SK-N-SH (cell line): ENCODE measurements at regions not wholly inside any gene's neighbourhood (a gene's known extent, or its start where the extent isn't known, plus 50 kb on each side); places are given as distances from the start of the nearest gene placed in this dataset.

Source experiments
- CTCF ChIA-PET: fragments of 300-600, 350-600 bp; formaldehyde crosslinking; extraction: SDS; loops from one replicate; lab custom pipeline; 2021; lab: Yijun Ruan, JAX
- POLR2A ChIA-PET: fragments of 350-600 bp; sonication (Branson Sonifier 250); formaldehyde crosslinking; extraction: SDS; loops from one replicate; lab custom pipeline; 2020; ENCODE audit warnings: antibody characterized with exemption, inconsistent platforms; lab: Yijun Ruan, JAX
- DNase-seq: peaks from one replicate; pipeline ENCODE4 v3.0.0; 2012
- H2AFZ ChIP-seq: fragments of 200-600 bp; sonication (generic); 2 replicates; pipeline ENCODE4 v1.8.1; 2016; ENCODE audit warnings: antibody characterized with exemption, mild to moderate bottlenecking, low read depth
- H3F3A ChIP-seq: fragments of 200-600 bp; sonication (generic); replicated peaks from 2 replicates; pipeline ENCODE3; 2016; ENCODE audit warnings: antibody characterized with exemption, mild to moderate bottlenecking; ENCODE audit not compliant: insufficient read depth
- H3K27ac ChIP-seq, 2 experiments: fragments of 200-500 bp in 1 of 2; fragments of 200-600 bp in 1 of 2; sonication (Bioruptor generic) in 1 of 2; sonication (generic), shearing (Covaris generic) in 1 of 2; 2 replicates each; pipeline versions ENCODE4 v1.5.1 to v1.6.1; 2014 to 2016; ENCODE audit warnings: low read depth in 2 of 2, inconsistent platforms in 1 of 2, low read length in 1 of 2, mild to moderate bottlenecking in 1 of 2, mixed read lengths in 1 of 2
- H3K27me3 ChIP-seq: fragments of 200-600 bp; sonication (generic), shearing (Covaris generic); 2 replicates; pipeline ENCODE4 v1.6.1; 2016; ENCODE audit warnings: mixed run types; ENCODE audit not compliant: insufficient read depth
- H3K36me3 ChIP-seq, 2 experiments: fragments of 200-500 bp in 1 of 2; fragments of 200-600 bp in 1 of 2; sonication (Bioruptor generic) in 1 of 2; sonication (generic) in 1 of 2; replicated peaks in 1 of 2; 2 replicates each; pipeline versions ENCODE3 to v1.5.1; 2014 to 2016; ENCODE audit warnings: low read length in 1 of 2, mild to moderate bottlenecking in 1 of 2; ENCODE audit not compliant: insufficient read depth in 2 of 2, control insufficient read depth in 1 of 2
- H3K4me1 ChIP-seq, 2 experiments: fragments of 200-500 bp in 1 of 2; fragments of 200-600 bp in 1 of 2; sonication (Bioruptor generic) in 1 of 2; sonication (generic), shearing (Covaris generic) in 1 of 2; 2 replicates each; pipeline versions ENCODE4 v1.5.1 to v1.6.1; 2014 to 2016; ENCODE audit warnings: low read depth in 1 of 2, low read length in 1 of 2, mixed run types in 1 of 2; ENCODE audit not compliant: insufficient read depth in 2 of 2, control insufficient read depth in 1 of 2
- H3K4me2 ChIP-seq: fragments of 200-600 bp; sonication (generic), shearing (Covaris generic); 2 replicates; pipeline ENCODE4 v1.6.1; 2017; ENCODE audit warnings: mixed run types
- H3K4me3 ChIP-seq, 2 experiments: fragments of 200-500 bp in 1 of 2; fragments of 200-600 bp in 1 of 2; sonication (Bioruptor generic) in 1 of 2; sonication (generic), shearing (Covaris generic) in 1 of 2; 2 replicates each; pipeline versions ENCODE4 v1.5.1 to v1.8.1; 2014 to 2016; ENCODE audit warnings: low read depth in 2 of 2, inconsistent platforms in 1 of 2, low read length in 1 of 2, mild to moderate bottlenecking in 1 of 2, mixed read lengths in 1 of 2, moderate library complexity in 1 of 2
- H3K79me2 ChIP-seq: fragments of 200-600 bp; sonication (generic); 2 replicates; pipeline ENCODE4 v1.8.1; 2017; ENCODE audit warnings: mild to moderate bottlenecking; ENCODE audit not compliant: insufficient read depth
- H3K9ac ChIP-seq: fragments of 200-600 bp; sonication (generic); 2 replicates; pipeline ENCODE4 v1.6.1; 2017; ENCODE audit warnings: mixed run types
- H3K9me2 ChIP-seq: fragments of 200-600 bp; sonication (generic); 2 replicates; pipeline ENCODE4 v1.6.1; 2017; ENCODE audit warnings: mixed run types
- H3K9me3 ChIP-seq: fragments of 200-600 bp; sonication (generic); 2 replicates; pipeline ENCODE4 v1.6.1; 2017; ENCODE audit warnings: mixed run types, mild to moderate bottlenecking, moderate library complexity
- H4K20me1 ChIP-seq: fragments of 200-600 bp; sonication (generic); 2 replicates; pipeline ENCODE4 v1.6.1; 2017; ENCODE audit warnings: mild to moderate bottlenecking, mixed run types; ENCODE audit not compliant: insufficient read depth
- EP300 ChIP-seq, 2 experiments: IDR thresholded peaks; 2 replicates each; pipeline versions ENCODE4 v1.4.0 to v1.6.1; 2012; ENCODE audit warnings: borderline replicate concordance in 1 of 2, low read depth in 1 of 2, low read length in 1 of 2
- FOXM1 ChIP-seq: IDR thresholded peaks from 2 replicates; pipeline ENCODE4 v1.4.0; 2012; ENCODE audit warnings: low read depth, mild to moderate bottlenecking
- JUND ChIP-seq: IDR thresholded peaks from 2 replicates; pipeline ENCODE4 v1.4.0; 2012
- MXI1 ChIP-seq: IDR thresholded peaks from 2 replicates; pipeline ENCODE4 v1.6.1; 2012; ENCODE audit warnings: mild to moderate bottlenecking, low read depth, low read length, improper control_type of control experiment
- RXRA ChIP-seq: IDR thresholded peaks from 2 replicates; pipeline ENCODE4 v1.4.0; 2012; ENCODE audit warnings: low read depth, mild to moderate bottlenecking, borderline replicate concordance
- TEAD4 ChIP-seq: IDR thresholded peaks from 2 replicates; pipeline ENCODE4 v1.4.0; 2012; ENCODE audit warnings: mild to moderate bottlenecking, borderline replicate concordance; ENCODE audit not compliant: insufficient read depth
- WGBS: methylation state at CpG from one replicate; pipeline ENCODE4 v1.1.6; 2017; ENCODE audit warnings: low lambda C conversion rate; 5-methylcytosine and 5-hydroxymethylcytosine counted together
- TF ChIP-seq, protein P1 (sequence below): IDR thresholded peaks from 2 replicates; pipeline ENCODE4 v1.6.1; 2012; ENCODE audit warnings: mild to moderate bottlenecking, low read depth, low read length, moderate library complexity
- TF ChIP-seq, protein P2 (sequence below): fragments of 150-350 bp; IDR thresholded peaks from 2 replicates; pipeline ENCODE4 v1.6.1; 2016; ENCODE audit warnings: mild to moderate bottlenecking, low read depth, low read length
- TF ChIP-seq, protein P3 (sequence below): fragments of 200-600 bp; sonication (generic); IDR thresholded peaks from 2 replicates; pipeline ENCODE4 v1.6.1; 2017; ENCODE audit warnings: antibody characterized with exemption, mild to moderate bottlenecking, moderate library complexity

DNA sequence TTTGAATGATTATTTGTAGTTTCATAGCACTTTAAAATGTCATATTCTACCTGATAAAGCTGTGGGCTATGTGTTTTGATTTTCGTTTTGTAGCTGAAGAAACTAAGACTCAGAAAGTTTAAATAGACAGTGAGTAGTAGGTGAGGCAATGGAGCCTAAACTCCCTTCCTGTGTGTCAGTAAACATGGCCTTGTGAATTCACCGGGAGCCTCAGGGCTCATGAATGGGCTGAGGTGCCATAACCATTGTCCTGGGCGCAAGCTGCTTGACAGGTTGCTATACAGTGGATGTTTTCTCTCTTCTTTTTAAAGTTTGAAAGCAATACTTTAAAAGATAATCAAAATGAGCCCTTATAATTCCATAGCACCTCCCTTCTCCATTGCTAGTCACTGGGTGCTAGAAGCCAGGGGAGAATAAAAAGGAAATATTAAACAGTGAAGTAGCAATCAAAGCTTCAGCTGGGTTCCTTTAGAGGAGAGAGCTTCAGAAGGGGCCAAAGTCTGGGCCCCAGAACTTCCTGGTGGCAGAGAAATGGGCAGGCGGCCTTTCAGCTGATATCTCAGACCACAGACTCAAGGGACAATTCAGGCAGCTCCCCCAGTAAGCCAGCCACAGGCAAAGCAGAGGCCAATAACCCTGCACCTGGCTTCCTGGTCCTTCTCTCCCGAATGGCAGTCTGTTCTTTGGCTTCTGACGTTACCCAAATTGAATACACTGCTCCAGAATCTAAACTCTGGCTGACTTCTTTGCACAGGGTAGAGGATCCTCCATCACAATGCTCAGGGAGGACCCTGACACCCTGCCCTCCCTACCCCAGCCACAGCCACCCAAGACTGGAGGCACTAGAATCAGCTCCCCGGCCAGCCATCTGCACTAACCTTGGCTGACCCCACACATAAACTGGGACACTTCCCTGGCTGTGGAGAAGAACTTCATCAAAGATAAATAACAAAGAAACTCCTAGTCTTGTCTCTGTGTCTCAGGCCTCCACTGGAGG is 51.8 kb upstream of the NPAS2 start:
- Histone ChIP-seq H3K4me1 (peaks cover 9 to 31% of the 10 kb centered on the region in 2 experiments), H3K36me3 (no peaks in the 10 kb centered on the region), H3K4me2 (peak overlapping the region; percentile 60), H3K27ac (peak overlapping the region; percentile 85 to 91), H3K9ac (peak overlapping the region; percentile 18; the same call in 1 of the 2 replicates), H4K20me1 (no peaks in the 10 kb centered on the region), H3K9me2 (no peaks in the 10 kb centered on the region), H2AFZ (0 out of 2 replicates have a peak overlapping the region, but pooled peaks have one; percentile 17), H3K27me3 (no peaks in the 10 kb centered on the region), H3F3A (peaks cover 34% of the 10 kb centered on the region), H3K79me2 (no peaks in the 10 kb centered on the region), H3K9me3 (no peaks in the 10 kb centered on the region), H3K4me3 (no peak overlapping the region)
- CTCF ChIA-PET = interaction anchor here (0.5 to 1.0 kb wide), 2 partner anchors 13 to 233 kb away, joined by 3 read pairs; no protein-coding TSS in a partner anchor
- WGBS = 58% methylated on average over 5 of the region's 7 CpGs
- POLR2A ChIA-PET = no interaction called here
- TF ChIP-seq JUND = no peak
- no peak for TF ChIP-seq FOXM1
- no peak for TF ChIP-seq EP300 (IDR thresholded peaks at IDR 0.05; ENCODE audit: borderline replicate concordance in 1 of 2, low read depth in 1 of 2, low read length in 1 of 2)
- TF ChIP-seq, protein P1, sequence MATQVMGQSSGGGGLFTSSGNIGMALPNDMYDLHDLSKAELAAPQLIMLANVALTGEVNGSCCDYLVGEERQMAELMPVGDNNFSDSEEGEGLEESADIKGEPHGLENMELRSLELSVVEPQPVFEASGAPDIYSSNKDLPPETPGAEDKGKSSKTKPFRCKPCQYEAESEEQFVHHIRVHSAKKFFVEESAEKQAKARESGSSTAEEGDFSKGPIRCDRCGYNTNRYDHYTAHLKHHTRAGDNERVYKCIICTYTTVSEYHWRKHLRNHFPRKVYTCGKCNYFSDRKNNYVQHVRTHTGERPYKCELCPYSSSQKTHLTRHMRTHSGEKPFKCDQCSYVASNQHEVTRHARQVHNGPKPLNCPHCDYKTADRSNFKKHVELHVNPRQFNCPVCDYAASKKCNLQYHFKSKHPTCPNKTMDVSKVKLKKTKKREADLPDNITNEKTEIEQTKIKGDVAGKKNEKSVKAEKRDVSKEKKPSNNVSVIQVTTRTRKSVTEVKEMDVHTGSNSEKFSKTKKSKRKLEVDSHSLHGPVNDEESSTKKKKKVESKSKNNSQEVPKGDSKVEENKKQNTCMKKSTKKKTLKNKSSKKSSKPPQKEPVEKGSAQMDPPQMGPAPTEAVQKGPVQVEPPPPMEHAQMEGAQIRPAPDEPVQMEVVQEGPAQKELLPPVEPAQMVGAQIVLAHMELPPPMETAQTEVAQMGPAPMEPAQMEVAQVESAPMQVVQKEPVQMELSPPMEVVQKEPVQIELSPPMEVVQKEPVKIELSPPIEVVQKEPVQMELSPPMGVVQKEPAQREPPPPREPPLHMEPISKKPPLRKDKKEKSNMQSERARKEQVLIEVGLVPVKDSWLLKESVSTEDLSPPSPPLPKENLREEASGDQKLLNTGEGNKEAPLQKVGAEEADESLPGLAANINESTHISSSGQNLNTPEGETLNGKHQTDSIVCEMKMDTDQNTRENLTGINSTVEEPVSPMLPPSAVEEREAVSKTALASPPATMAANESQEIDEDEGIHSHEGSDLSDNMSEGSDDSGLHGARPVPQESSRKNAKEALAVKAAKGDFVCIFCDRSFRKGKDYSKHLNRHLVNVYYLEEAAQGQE = no peak
- no peak for TF ChIP-seq TEAD4
- TF ChIP-seq MXI1 = no peak
- TF ChIP-seq, protein P2, sequence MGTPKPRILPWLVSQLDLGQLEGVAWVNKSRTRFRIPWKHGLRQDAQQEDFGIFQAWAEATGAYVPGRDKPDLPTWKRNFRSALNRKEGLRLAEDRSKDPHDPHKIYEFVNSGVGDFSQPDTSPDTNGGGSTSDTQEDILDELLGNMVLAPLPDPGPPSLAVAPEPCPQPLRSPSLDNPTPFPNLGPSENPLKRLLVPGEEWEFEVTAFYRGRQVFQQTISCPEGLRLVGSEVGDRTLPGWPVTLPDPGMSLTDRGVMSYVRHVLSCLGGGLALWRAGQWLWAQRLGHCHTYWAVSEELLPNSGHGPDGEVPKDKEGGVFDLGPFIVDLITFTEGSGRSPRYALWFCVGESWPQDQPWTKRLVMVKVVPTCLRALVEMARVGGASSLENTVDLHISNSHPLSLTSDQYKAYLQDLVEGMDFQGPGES = no peak
- TF ChIP-seq, protein P3, sequence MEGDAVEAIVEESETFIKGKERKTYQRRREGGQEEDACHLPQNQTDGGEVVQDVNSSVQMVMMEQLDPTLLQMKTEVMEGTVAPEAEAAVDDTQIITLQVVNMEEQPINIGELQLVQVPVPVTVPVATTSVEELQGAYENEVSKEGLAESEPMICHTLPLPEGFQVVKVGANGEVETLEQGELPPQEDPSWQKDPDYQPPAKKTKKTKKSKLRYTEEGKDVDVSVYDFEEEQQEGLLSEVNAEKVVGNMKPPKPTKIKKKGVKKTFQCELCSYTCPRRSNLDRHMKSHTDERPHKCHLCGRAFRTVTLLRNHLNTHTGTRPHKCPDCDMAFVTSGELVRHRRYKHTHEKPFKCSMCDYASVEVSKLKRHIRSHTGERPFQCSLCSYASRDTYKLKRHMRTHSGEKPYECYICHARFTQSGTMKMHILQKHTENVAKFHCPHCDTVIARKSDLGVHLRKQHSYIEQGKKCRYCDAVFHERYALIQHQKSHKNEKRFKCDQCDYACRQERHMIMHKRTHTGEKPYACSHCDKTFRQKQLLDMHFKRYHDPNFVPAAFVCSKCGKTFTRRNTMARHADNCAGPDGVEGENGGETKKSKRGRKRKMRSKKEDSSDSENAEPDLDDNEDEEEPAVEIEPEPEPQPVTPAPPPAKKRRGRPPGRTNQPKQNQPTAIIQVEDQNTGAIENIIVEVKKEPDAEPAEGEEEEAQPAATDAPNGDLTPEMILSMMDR = no peak
- TF ChIP-seq RXRA = no peak
- no peak for DNase-seq
